ENCODE measurements at regions not wholly inside any gene's neighbourhood (a gene's known extent, or its start where the extent isn't known, plus 50 kb on each side); places are given as distances from the start of the nearest gene placed in this dataset.

DNA sequence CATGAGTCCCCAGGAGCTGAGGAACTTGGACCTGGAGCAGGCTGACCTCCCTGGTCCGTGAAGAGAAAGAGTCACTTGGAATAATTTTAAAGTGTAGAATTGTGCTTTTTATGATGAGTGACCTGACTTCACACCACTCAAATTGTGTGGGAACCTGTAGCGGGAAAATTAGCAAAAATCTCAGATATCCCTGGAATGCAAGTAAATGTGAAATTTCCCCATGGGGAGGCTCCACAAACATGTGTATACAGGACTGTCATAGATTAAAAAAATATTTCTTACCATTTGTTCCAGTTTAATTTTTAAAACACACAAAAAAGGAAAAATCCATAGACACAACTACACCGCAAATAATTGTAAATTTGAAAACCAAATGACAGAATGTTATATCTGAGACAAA lies 1079.6 kb upstream of the PABPC4L start:
- H3K27ac ChIP-seq = no peak overlapping the region
- TF ChIP-seq, protein P1, sequence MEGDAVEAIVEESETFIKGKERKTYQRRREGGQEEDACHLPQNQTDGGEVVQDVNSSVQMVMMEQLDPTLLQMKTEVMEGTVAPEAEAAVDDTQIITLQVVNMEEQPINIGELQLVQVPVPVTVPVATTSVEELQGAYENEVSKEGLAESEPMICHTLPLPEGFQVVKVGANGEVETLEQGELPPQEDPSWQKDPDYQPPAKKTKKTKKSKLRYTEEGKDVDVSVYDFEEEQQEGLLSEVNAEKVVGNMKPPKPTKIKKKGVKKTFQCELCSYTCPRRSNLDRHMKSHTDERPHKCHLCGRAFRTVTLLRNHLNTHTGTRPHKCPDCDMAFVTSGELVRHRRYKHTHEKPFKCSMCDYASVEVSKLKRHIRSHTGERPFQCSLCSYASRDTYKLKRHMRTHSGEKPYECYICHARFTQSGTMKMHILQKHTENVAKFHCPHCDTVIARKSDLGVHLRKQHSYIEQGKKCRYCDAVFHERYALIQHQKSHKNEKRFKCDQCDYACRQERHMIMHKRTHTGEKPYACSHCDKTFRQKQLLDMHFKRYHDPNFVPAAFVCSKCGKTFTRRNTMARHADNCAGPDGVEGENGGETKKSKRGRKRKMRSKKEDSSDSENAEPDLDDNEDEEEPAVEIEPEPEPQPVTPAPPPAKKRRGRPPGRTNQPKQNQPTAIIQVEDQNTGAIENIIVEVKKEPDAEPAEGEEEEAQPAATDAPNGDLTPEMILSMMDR (conservative IDR thresholded peaks at IDR 0.05) = no peak
- TF ChIP-seq ZFX (IDR thresholded peaks at IDR 0.05) = no peak

DNA sequence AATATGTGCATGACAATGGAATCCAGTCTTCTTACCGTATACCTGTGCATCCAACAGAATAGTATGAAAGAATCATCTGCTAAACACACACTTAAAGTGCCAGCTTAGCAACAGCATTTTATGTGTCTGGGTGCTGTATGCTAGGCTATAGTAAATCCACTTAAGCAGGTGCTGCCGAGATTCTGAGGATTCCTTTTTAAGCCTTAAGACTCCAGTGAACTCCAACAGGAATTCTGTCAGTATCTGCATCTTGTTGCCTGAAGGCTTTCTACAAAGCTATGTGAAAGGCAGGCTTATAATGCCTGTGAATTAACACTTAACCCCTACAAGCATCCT lies 1076.4 kb upstream of the PABPC4L start:
- no peak overlapping the region for H3K27ac ChIP-seq
- TF ChIP-seq ZFX (IDR thresholded peaks at IDR 0.05) = no peak
- TF ChIP-seq, protein P1 (conservative IDR thresholded peaks at IDR 0.05) = no peak

DNA sequence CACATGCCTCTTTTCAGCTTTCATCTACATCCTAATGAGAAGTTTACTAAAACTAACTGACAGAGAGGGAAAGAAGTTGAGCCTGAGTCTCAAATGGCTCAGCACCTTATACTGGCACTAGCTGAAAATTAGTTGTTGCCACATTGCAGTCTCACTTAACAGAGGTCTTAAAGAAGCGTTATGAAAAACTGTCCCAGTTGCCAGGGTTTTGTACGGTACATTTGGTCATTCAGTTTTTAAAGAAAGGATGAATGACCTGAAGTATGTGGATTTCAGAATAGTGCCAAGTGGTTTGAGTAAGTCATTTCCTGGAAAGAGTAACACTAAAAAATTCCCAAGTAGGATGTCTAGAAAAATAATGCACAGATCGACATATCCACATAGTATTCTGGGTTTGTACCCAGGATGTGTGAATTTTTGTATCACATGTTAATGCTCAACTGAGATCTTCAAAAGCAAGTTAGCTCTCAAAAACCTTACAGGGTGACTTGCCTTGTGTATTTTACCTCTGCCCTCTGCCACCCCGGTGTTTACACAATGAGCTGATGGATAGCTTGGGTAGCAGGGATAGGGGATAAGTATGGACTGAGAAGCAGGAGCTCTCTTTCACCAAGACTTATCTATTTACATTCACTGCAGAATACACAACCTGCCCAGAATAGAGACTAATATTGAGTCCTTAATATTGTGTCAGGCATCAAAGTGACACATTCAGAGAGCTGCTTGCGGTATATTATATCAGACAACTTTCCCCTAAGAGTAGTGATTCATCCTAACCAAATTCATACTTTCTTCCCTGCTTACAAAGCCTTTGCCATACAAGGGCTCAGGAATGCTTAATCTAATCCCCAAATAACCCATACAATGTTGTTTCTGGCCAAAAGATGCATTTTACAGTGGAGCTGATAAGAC lies 1075.7 kb upstream of the PABPC4L start:
- H3K27ac ChIP-seq = no peak overlapping the region
- TF ChIP-seq, protein P1 (conservative IDR thresholded peaks at IDR 0.05) = no peak
- no peak for TF ChIP-seq ZFX (IDR thresholded peaks at IDR 0.05)

DNA sequence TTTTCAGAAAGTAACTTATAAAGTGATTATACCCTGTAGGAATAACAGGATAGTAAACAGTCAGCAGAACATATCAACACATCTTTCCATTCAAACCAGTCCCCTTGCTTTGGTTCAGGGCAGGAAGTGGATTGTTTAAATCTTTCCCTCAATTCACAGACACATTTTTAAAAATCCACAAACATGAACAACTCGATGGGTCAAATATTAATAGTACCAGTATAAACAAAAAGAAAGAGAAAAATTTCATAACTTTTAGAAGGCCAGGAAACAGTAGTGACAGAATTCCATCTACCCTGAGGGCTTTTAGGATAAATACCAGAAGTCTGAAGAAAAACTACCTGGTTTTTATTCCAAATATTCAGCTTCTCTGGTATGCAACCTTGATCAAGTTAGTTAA lies 1072.8 kb upstream of the PABPC4L start:
- no peak overlapping the region for H3K27ac ChIP-seq
- no peak for TF ChIP-seq ZFX (IDR thresholded peaks at IDR 0.05)
- TF ChIP-seq, protein P1 (conservative IDR thresholded peaks at IDR 0.05) = no peak

DNA sequence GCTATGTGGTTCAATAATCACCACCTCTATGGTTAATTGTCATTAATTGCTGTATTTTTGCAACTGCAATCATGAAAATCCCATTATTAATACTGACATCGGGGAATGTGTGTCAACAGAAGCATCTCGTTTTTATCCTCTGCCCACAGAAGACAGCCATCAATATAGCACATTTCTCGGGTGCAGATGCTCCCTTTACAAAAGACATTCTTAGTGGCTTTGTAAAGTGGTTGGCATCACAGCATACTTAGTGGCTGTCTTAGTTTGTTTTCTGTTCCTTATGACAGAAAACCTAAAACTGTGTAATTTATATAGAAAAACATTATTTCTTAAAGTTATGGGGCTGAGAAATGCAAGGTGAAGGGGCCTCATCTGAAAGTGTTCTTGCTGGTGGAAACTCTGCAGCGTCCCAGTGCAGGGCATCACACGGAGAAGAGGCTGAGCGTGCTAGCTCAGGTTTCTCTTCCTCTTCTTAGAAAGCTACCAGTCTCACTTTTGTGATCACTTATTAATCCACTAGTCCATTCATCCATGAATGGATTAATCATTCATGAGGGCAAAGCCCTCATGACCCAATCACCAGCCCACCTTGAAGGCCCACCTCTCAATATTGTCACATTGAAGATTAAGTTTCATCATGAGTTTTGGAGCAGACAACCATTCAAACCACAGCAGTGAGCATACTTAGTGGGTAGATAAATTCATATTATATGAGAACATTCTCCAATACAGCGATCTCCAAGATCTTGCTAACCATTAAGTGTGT lies 1067.7 kb upstream of the PABPC4L start:
- TF ChIP-seq, protein P1 (conservative IDR thresholded peaks at IDR 0.05) = no peak
- TF ChIP-seq ZFX (IDR thresholded peaks at IDR 0.05) = no peak
- no peak overlapping the region for H3K27ac ChIP-seq

DNA sequence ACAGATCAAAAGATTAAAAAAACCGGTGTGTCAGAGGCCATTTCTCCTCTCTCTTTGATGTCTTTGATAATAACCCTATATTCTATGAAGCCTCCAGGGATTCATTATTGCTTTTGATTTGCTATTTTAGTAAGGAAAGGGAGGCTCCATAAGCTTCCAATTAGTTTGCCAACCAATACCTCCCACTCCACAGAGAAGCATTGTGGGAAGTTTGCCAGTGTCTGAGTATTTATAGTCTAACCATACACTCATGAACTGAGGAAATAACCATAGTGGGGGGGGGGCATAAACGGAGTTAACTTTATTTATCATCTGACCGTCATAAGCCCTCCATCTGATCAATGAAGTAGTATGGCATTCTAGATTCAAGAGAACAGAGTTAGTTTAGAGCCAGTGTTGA lies 1066.8 kb upstream of the PABPC4L start:
- TF ChIP-seq, protein P1 (conservative IDR thresholded peaks at IDR 0.05) = no peak
- TF ChIP-seq ZFX (IDR thresholded peaks at IDR 0.05) = no peak
- H3K27ac ChIP-seq = no peak overlapping the region
